K562 (cell line): ENCODE measurements at regions not wholly inside any gene's neighbourhood (a gene's known extent, or its start where the extent isn't known, plus 50 kb on each side); places are given as distances from the start of the nearest gene placed in this dataset.

Experiments
- ATAC-seq: fragments of 200-7000 bp; cut with Tn5 transposase; 3 replicates; pipeline ENCODE4 v1.9.1; 2020; ENCODE audit warnings: moderate library complexity
- BruUV-seq: library from RNA; stranded (reverse); fragments of 400-500 nt; replicated peaks from 2 replicates; lab custom pipeline; 2021; lab: Mats Ljungman, UMichigan
- CTCF ChIA-PET: fragments of 300-600 bp; formaldehyde crosslinking; extraction: SDS; loops from one replicate; lab custom pipeline; 2021; ENCODE audit warnings: low intra/inter-chr PET ratio; lab: Yijun Ruan, JAX
- POLR2A ChIA-PET: fragments of 300-600, 350-650 bp; sonication (Branson Sonifier 250); formaldehyde crosslinking; extraction: SDS; loops from one replicate; lab custom pipeline; 2021; ENCODE audit warnings: antibody characterized with exemption, inconsistent platforms; lab: Yijun Ruan, JAX
- DNase-seq, 4 experiments: peaks; one replicate each; pipeline versions ENCODE4 v3.0.0 to v3.0.0-alpha.2; 2011 to 2018; ENCODE audit warnings: low spot score in 3 of 4, mixed read lengths in 3 of 4; ENCODE audit errors: extremely low read depth in 1 of 4
- FAIRE-seq: peaks from 2 replicates; lab custom pipeline; 2011; peaks lifted over from hg19 to GRCh38; lab: Jason Lieb, UNC
- H2AFZ ChIP-seq: 2 replicates; pipeline ENCODE4 v1.6.0; 2011; ENCODE audit warnings: low read depth, low read length, control low read depth, inconsistent platforms
- H3K27ac ChIP-seq: fragments of 200-600 bp; 3 replicates; pipeline ENCODE4 v1.8.0; 2011; ENCODE audit warnings: low read depth, mild to moderate bottlenecking, control low read depth, inconsistent platforms, low read length, moderate library complexity, mixed read lengths; ENCODE audit errors: extremely low read depth
- H3K27me3 ChIP-seq, 2 experiments: fragments of 300-600 bp in 1 of 2; 2 replicates in 1 of 2; 3 replicates in 1 of 2; pipeline versions ENCODE4 v1.6.0 to v1.8.0; 2011; ENCODE audit warnings: inconsistent platforms in 2 of 2, low read length in 2 of 2, mild to moderate bottlenecking in 1 of 2, mixed read lengths in 1 of 2, moderate library complexity in 1 of 2; ENCODE audit not compliant: control insufficient read depth in 2 of 2, insufficient read depth in 2 of 2
- H3K36me3 ChIP-seq: fragments of 300-600 bp; 3 replicates; pipeline ENCODE4 v1.8.0; 2011; ENCODE audit warnings: mild to moderate bottlenecking, low read length, inconsistent platforms; ENCODE audit not compliant: control insufficient read depth, insufficient read depth
- H3K4me1 ChIP-seq, 2 experiments: fragments of 200-600 bp in 1 of 2; replicated peaks in 1 of 2; 2 replicates in 1 of 2; 3 replicates in 1 of 2; pipeline versions ENCODE4 v1.5.1 to v1.8.0; 2011; ENCODE audit warnings: inconsistent platforms in 2 of 2, low read length in 2 of 2, mild to moderate bottlenecking in 1 of 2, mixed read lengths in 1 of 2, moderate library complexity in 1 of 2; ENCODE audit not compliant: control insufficient read depth in 2 of 2, insufficient read depth in 2 of 2
- H3K4me2 ChIP-seq: 2 replicates; pipeline ENCODE4 v1.6.1; 2011; ENCODE audit warnings: low read length, control low read depth, inconsistent platforms, mixed read lengths; ENCODE audit not compliant: insufficient read depth
- H3K4me3 ChIP-seq: fragments of 200-600 bp; sonication (generic), shearing (Covaris generic); 2 replicates; pipeline ENCODE4 v1.5.1; 2016; ENCODE audit warnings: control low read depth, inconsistent platforms
- H3K79me2 ChIP-seq: fragments of 200-600 bp; 3 replicates; pipeline ENCODE4 v1.8.0; 2011; ENCODE audit warnings: low read length, inconsistent platforms; ENCODE audit not compliant: control insufficient read depth, insufficient read depth
- H3K9ac ChIP-seq, 2 experiments: 2 replicates each; pipeline versions ENCODE4 v1.6.0 to v1.6.1; 2011; ENCODE audit warnings: low read depth in 2 of 2, low read length in 2 of 2, control low read depth in 1 of 2, inconsistent platforms in 1 of 2, mild to moderate bottlenecking in 1 of 2, mixed read lengths in 1 of 2; ENCODE audit not compliant: insufficient read depth in 1 of 2
- H3K9me1 ChIP-seq: one replicate; pipeline ENCODE4 v1.6.0; 2011; ENCODE audit warnings: inconsistent platforms, mild to moderate bottlenecking, low read length, moderate library complexity; ENCODE audit not compliant: control insufficient read depth, insufficient read depth
- H3K9me3 ChIP-seq: replicated peaks from 2 replicates; pipeline ENCODE4 v1.5.1; 2011; ENCODE audit warnings: low read depth, low read length, inconsistent platforms; ENCODE audit not compliant: control insufficient read depth, insufficient read depth
- H4K20me1 ChIP-seq: replicated peaks from 2 replicates; pipeline ENCODE4 v1.6.1; 2011; ENCODE audit warnings: low read length, inconsistent platforms, mixed read lengths; ENCODE audit not compliant: control insufficient read depth, insufficient read depth
- CBX2 ChIP-seq: fragments of 200-600 bp; sonication (generic); IDR thresholded peaks from one replicate; pipeline ENCODE4 v1.6.1; 2012; ENCODE audit warnings: mild to moderate bottlenecking, low read length, inconsistent platforms; ENCODE audit not compliant: insufficient read depth, poor library complexity, severe bottlenecking
- KDM2B ChIP-seq: fragments of 250-450 bp; sonication (Bioruptor Pico); IDR thresholded peaks from 2 replicates; pipeline ENCODE4 v1.8.0; 2021; ENCODE audit warnings: mild to moderate bottlenecking, moderate library complexity
- POLR2A ChIP-seq: fragments of 450-650 bp; conservative IDR thresholded peaks from 2 replicates; pipeline ENCODE4 v1.6.1; 2016
- SP1 ChIP-seq: sonication (generic); formaldehyde crosslinking; IDR thresholded peaks from 2 replicates; pipeline ENCODE4 v1.8.1; 2022; ENCODE audit warnings: mild to moderate bottlenecking, missing genetic modification reagents
- SRSF3 ChIP-seq: fragments of 200-400 bp; formaldehyde crosslinking; IDR thresholded peaks from 2 replicates; pipeline ENCODE4 v1.6.1; 2016; ENCODE audit warnings: mild to moderate bottlenecking, low read length, moderate library complexity; ENCODE audit not compliant: insufficient read depth
- TAF1 ChIP-seq: IDR thresholded peaks from 2 replicates; pipeline ENCODE4 v1.6.1; 2011; ENCODE audit warnings: mild to moderate bottlenecking, low read length, moderate library complexity; ENCODE audit not compliant: insufficient read depth, control insufficient read depth, severe bottlenecking; ENCODE audit errors: extremely low read depth
- TAL1 ChIP-seq: fragments of 450-650 bp; IDR thresholded peaks from 2 replicates; pipeline ENCODE4 v1.6.1; 2016; ENCODE audit warnings: mild to moderate bottlenecking
- ZNF274 ChIP-seq: IDR thresholded peaks from 2 replicates; pipeline ENCODE4 v1.6.1; 2011; ENCODE audit warnings: low read depth, mild to moderate bottlenecking, low read length, moderate library complexity, borderline replicate concordance
- ZNF644 ChIP-seq: fragments of 200-800 bp; sonication (Bioruptor generic); IDR thresholded peaks from 2 replicates; pipeline ENCODE4 v1.6.1; 2016; ENCODE audit warnings: low read depth, missing genetic modification characterization, missing compliant biosample characterization
- ZNF76 ChIP-seq: fragments of 250-450 bp; sonication (Bioruptor Pico); IDR thresholded peaks from 2 replicates; pipeline ENCODE4 v1.4.0; 2020; ENCODE audit warnings: mild to moderate bottlenecking, moderate library complexity, borderline replicate concordance
- ZNF764 ChIP-seq: fragments of 250-450 bp; sonication (Bioruptor Pico); IDR thresholded peaks from 2 replicates; pipeline ENCODE4 v1.4.0; 2020; ENCODE audit warnings: low read depth, mild to moderate bottlenecking, moderate library complexity
- WGBS: fragments of 100-300 bp; shearing (Covaris generic); methylation state at CpG from one replicate; pipeline ENCODE4 v1.1.6; 2016; ENCODE audit warnings: low coverage, mixed read lengths; ENCODE audit not compliant: insufficient coverage; ENCODE audit errors: missing lambda C conversion rate; 5-methylcytosine and 5-hydroxymethylcytosine counted together
- in situ Hi-C: fragments of 300-500 bp; cut with MboI; formaldehyde crosslinking; loops from 4 replicates; pipeline ENCODE4 v1.15.0; 2018; ENCODE audit warnings: inconsistent platforms, mixed read lengths
- intact Hi-C: fragments of 100-400 bp; cut with micrococcal nuclease; formaldehyde crosslinking; loops from 2 replicates; pipeline ENCODE4 v1.14.2; 2022
- TF ChIP-seq, protein P1 (sequence below), 2 experiments: fragments of 450-650 bp; IDR thresholded peaks; 2 replicates each; pipeline ENCODE4 v1.6.1; 2016; ENCODE audit warnings: mild to moderate bottlenecking in 2 of 2, borderline replicate concordance in 1 of 2, low read depth in 1 of 2, moderate library complexity in 1 of 2

DNA sequence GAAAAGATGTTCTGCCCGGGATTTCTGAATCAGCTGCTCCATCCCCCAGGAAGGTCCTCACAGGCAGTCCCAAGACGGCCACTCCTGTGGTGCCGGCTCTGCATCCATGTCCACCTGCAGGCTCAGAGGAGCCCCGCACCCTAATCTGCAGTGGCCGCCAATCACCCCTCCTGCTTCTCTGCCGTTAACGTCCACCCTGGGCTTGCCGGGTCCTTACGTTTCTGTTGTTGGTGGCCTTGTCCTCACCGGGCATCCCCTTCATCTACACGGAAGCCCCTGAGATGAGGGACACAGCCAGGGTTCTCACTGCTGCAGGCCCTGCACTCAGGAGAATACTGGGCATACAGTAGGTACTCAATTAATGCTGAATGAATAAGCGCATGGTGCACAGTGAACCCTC lies 131.5 kb upstream of the SNTG2 start (continued):
- TF ChIP-seq CBX2 (no peak), TAL1 (no peak), ZNF274 (no peak)

DNA sequence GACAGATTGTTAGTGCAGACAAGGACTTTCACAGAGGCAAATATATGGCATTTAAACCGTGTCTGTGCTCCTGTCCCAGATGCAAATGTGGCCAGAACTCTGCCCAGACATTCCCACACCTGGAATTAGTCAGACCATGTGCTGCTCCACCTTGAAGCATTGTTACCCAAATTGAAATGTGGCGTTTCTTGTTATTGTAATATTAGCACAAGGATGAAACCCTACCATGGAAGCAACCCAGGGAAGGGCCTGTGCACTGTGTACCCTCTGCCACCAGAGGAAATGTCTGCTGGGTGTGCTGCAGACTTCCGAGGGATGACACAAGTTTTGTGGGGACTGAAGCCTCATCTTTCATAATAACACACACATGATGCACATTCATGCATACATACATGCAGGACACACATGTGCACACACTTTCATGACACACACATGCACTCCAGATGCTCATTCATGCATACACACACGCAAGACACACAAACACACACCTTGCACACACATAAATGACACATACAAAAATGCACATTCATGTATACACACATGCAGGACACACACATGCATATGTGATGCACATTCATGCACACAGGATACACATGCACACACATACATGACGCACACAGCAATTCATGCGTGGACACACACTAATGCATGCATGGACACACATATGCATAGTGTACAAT lies 133.2 kb upstream of the SNTG2 start:
- CTCF ChIA-PET, result no interaction called here
- BruUV-seq, result no TSS peak

More for the DNA sequence above, 133.2 kb upstream of the SNTG2 start:
- ATAC-seq (no peak), DNase-seq (no peak), FAIRE-seq (no peak)
- Histone ChIP-seq H3K4me1 (peaks cover 3% of the 10 kb centered on the region in 2 experiments; a peak in 1 of 5 replicates), H4K20me1 (no peaks in the 10 kb centered on the region), H3K27ac (no peak overlapping the region), H3K9me1 (no peaks in the 10 kb centered on the region), H2AFZ (no peak overlapping the region), H3K79me2 (no peaks in the 10 kb centered on the region), H3K27me3 (peaks cover 18 to 57% of the 10 kb centered on the region in 2 experiments), H3K9me3 (no peaks in the 10 kb centered on the region), H3K9ac (no peak overlapping the region), H3K4me2 (no peak overlapping the region), H3K36me3 (no peaks in the 10 kb centered on the region), H3K4me3 (no peak overlapping the region)
- intact Hi-C loops, result no loop called here
- TF ChIP-seq SP1 (CRISPR knock-in tag), result no peak
- TF ChIP-seq, protein P1, sequence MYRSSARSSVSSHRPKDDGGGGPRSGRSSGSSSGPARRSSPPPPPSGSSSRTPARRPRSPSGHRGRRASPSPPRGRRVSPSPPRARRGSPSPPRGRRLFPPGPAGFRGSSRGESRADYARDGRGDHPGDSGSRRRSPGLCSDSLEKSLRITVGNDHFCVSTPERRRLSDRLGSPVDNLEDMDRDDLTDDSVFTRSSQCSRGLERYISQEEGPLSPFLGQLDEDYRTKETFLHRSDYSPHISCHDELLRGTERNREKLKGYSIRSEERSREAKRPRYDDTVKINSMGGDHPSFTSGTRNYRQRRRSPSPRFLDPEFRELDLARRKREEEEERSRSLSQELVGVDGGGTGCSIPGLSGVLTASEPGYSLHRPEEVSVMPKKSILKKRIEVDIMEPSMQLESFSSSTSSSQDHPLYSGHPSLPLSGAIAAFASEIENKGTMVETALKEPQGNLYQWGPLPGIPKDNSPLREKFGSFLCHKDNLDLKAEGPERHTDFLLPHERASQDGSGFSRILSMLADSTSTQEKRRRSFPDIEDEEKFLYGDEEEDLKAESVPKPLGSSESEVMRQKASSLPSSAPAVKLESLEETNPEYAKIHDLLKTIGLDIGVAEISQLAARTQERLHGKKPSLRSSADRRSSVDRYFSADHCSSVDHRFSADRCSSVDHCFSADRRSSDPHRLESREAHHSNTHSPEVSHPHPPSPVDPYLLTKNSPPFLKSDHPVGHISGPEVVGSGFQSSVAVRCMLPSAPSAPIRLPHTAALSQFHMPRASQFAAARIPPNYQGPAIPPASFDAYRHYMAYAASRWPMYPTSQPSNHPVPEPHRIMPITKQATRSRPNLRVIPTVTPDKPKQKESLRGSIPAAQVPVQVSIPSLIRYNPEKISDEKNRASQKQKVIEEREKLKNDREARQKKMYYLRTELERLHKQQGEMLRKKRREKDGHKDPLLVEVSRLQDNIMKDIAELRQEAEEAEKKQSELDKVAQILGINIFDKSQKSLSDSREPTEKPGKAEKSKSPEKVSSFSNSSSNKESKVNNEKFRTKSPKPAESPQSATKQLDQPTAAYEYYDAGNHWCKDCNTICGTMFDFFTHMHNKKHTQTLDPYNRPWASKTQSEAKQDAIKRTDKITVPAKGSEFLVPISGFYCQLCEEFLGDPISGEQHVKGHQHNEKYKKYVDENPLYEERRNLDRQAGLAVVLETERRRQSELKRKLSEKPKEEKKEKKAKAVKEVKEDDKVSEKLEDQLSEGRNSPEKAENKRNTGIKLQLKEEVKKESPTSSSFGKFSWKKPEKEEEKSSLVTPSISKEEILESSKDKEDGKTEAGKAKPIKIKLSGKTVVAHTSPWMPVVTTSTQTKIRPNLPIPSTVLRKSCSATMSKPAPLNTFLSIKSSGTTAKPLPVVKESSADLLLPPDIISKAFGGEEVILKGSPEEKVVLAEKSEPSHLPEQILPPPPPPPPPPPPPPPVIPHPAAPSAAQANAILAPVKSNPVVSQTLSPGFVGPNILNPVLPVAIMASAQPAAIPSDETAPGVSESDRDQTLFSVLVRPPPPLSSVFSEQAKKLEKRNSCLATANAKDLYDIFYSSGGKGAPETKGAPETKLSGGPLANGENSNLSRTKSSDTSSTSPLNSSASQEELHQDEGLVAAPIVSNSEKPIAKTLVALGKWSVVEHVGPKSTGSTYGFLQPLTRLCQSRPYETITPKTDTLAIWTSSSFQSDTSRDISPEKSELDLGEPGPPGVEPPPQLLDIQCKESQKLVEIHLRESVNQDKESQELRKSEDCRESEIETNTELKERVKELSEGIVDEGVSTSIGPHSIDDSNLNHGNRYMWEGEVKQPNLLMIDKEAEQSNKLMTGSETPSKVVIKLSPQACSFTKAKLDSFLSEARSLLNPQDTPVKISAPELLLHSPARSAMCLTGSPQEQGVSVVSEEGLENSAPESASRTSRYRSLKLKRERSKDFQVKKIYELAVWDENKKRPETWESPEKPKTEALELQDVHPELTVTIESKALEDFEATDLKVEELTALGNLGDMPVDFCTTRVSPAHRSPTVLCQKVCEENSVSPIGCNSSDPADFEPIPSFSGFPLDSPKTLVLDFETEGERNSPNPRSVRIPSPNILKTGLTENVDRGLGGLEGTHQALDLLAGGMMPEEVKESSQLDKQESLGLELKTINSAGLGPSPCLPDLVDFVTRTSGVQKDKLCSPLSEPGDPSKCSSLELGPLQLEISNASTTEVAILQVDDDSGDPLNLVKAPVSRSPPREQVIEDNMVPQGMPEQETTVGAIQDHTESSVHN (IDR thresholded peaks at IDR 0.05; ENCODE audit: borderline replicate concordance in 1 of 2, low read depth in 1 of 2), result no peak
- TF ChIP-seq ZNF644, result no peak
- TF ChIP-seq TAF1, result no peak
- TF ChIP-seq ZNF764 (CRISPR knock-in tag), result no peak
- no peak for TF ChIP-seq KDM2B
- no peak for TF ChIP-seq POLR2A
- TF ChIP-seq ZNF76 (CRISPR knock-in tag), result no peak
- TF ChIP-seq SRSF3, result no peak
- in situ Hi-C loops, result no loop called here
- WGBS, result 8% methylated on average over 6 of the region's 6 CpGs
- POLR2A ChIA-PET, result no interaction called here
